GM23338 (cell line): ENCODE measurements at regions not wholly inside any gene's neighbourhood (a gene's known extent, or its start where the extent isn't known, plus 50 kb on each side); places are given as distances from the start of the nearest gene placed in this dataset.

Experiments used
- CTCF ChIP-seq, 2 experiments: fragments of 200-600 bp in 1 of 2; sonication (generic) in 1 of 2; conservative IDR thresholded peaks; 2 replicates each; pipeline versions ENCODE4 v1.5.1 to v1.6.1; 2016 to 2017; ENCODE audit warnings: antibody characterized with exemption in 2 of 2, low read depth in 2 of 2, mild to moderate bottlenecking in 2 of 2, moderate library complexity in 1 of 2
- ETS1 ChIP-seq: IDR thresholded peaks from 2 replicates; pipeline ENCODE4 v1.6.1; 2016; ENCODE audit warnings: antibody characterized with exemption
- EZH2 ChIP-seq: fragments of 200-600 bp; sonication (generic); IDR thresholded peaks from one replicate; pipeline ENCODE4 v1.8.0; 2017; ENCODE audit warnings: antibody characterized with exemption, mild to moderate bottlenecking, low read depth; ENCODE audit not compliant: unreplicated experiment
- EZH2phosphoT487 ChIP-seq: fragments of 200-600 bp; sonication (generic); IDR thresholded peaks from one replicate; pipeline ENCODE4 v1.8.1; 2018; ENCODE audit warnings: antibody characterized with exemption; ENCODE audit not compliant: unreplicated experiment
- JUNB ChIP-seq: IDR thresholded peaks from one replicate; pipeline ENCODE4 v1.6.1; 2016; ENCODE audit warnings: antibody characterized with exemption; ENCODE audit not compliant: unreplicated experiment
- POLR2AphosphoS5 ChIP-seq: IDR thresholded peaks from 2 replicates; pipeline ENCODE4 v1.6.1; 2016; ENCODE audit warnings: antibody characterized with exemption, low read depth

- TF ChIP-seq CTCF (conservative IDR thresholded peaks at IDR 0.05; ENCODE audit: low read depth in 2 of 2) (no peak), POLR2AphosphoS5 (no peak), EZH2 (no peak), EZH2phosphoT487 (no peak), ETS1 (no peak), JUNB (no peak)
Observed at GRCh38 chr10:29756451-29756850, 121.7 kb upstream of the SVIL start.
